Lower lobe of right lung (tissue), 2 donors: ENCODE measurements at regions not wholly inside any gene's neighbourhood (a gene's known extent, or its start where the extent isn't known, plus 50 kb on each side); places are given as distances from the start of the nearest gene placed in this dataset.

Experiments used
- ATAC-seq, 2 donors: fragments of 200-7000 bp; cut with Tn5 transposase; one replicate each; pipeline ENCODE4 v1.9.1; 2020 to 2022; ENCODE audit warnings: mild to moderate bottlenecking in 2 of 2, moderate library complexity in 2 of 2
- DNase-seq: peaks from one replicate; pipeline ENCODE4 v3.0.0-alpha.2; 2020
- H3K27ac ChIP-seq: fragments of 200-600 bp; one replicate; pipeline ENCODE4 v1.8.0; 2022
- H3K27me3 ChIP-seq: fragments of 200-600 bp; one replicate; pipeline ENCODE4 v1.8.0; 2022; ENCODE audit warnings: low read depth
- H3K36me3 ChIP-seq: fragments of 200-600 bp; one replicate; pipeline ENCODE4 v1.8.0; 2022; ENCODE audit warnings: mild to moderate bottlenecking
- H3K4me1 ChIP-seq: fragments of 200-600 bp; one replicate; pipeline ENCODE4 v1.8.0; 2022
- H3K4me3 ChIP-seq: fragments of 200-600 bp; one replicate; pipeline ENCODE4 v1.8.0; 2022; ENCODE audit warnings: mild to moderate bottlenecking
- H3K9me3 ChIP-seq: fragments of 200-600 bp; one replicate; pipeline ENCODE4 v1.8.0; 2022
- CTCF ChIP-seq: fragments of 200-600 bp; IDR thresholded peaks from one replicate; pipeline ENCODE4 v1.8.0; 2022; ENCODE audit warnings: antibody characterized with exemption, mild to moderate bottlenecking
- intact Hi-C: fragments of 100-400 bp; cut with DNase I; formaldehyde crosslinking; loops from one replicate; pipeline ENCODE4 v1.11.0; 2022
- donor health status: DM: no; HTN: yes; CAD: no; lungs with severe emphysema.

- no peaks in the 10 kb centered on the region for H3K36me3 ChIP-seq
- TF ChIP-seq CTCF = no peak
- no peak overlapping the region for H3K27ac ChIP-seq
- ATAC-seq = no peak
- no peak for DNase-seq
- peaks cover 7% of the 10 kb centered on the region for H3K4me1 ChIP-seq
- no peaks in the 10 kb centered on the region for H3K9me3 ChIP-seq
- no peak overlapping the region for H3K4me3 ChIP-seq
- intact Hi-C loops = no loop called here
- H3K27me3 ChIP-seq = no peaks in the 10 kb centered on the region
These were observed 60.2 kb downstream of the CCDC71L start for GRCh38 chr7:106600569-106601373.

GRCh38 chr7:106599343-106599698, 61.6 kb downstream of the CCDC71L start:
- Histone ChIP-seq H3K27ac (no peak overlapping the region), H3K36me3 (no peaks in the 10 kb centered on the region), H3K9me3 (no peaks in the 10 kb centered on the region), H3K4me1 (peaks cover 7% of the 10 kb centered on the region), H3K4me3 (no peak overlapping the region), H3K27me3 (no peaks in the 10 kb centered on the region)
- DNase-seq (no peak), ATAC-seq (no peak)
- intact Hi-C loops = no loop called here
- no peak for TF ChIP-seq CTCF

GRCh38 chr7:106598663-106599342, 62.2 kb downstream of the CCDC71L start:
- H3K9me3 ChIP-seq = no peaks in the 10 kb centered on the region
- peak; percentile 97 for ATAC-seq
- peaks cover 7% of the 10 kb centered on the region for H3K4me1 ChIP-seq
- peak overlapping the region; percentile 39 for H3K4me3 ChIP-seq
- no peaks in the 10 kb centered on the region for H3K27me3 ChIP-seq
- no peaks in the 10 kb centered on the region for H3K36me3 ChIP-seq
- intact Hi-C loops = no loop called here
- TF ChIP-seq CTCF = no peak
- peak; percentile 73 for DNase-seq
- H3K27ac ChIP-seq = no peak overlapping the region

GRCh38 chr7:106597751-106598546, 63.0 kb downstream of the CCDC71L start:
- ATAC-seq (peak; percentile 41 to 45), DNase-seq (no peak)
- no peak for TF ChIP-seq CTCF
- H3K4me3 ChIP-seq = peak overlapping the region; percentile 39
- H3K4me1 ChIP-seq = peaks cover 7% of the 10 kb centered on the region
- no peak overlapping the region for H3K27ac ChIP-seq
- H3K36me3 ChIP-seq = no peaks in the 10 kb centered on the region
- no peaks in the 10 kb centered on the region for H3K27me3 ChIP-seq
- intact Hi-C loops = no loop called here
- H3K9me3 ChIP-seq = no peaks in the 10 kb centered on the region

GRCh38 chr7:106597014-106597413, 63.9 kb downstream of the CCDC71L start:
- H3K27me3 ChIP-seq = no peaks in the 10 kb centered on the region
- H3K27ac ChIP-seq = no peak overlapping the region
- no peak overlapping the region for H3K4me3 ChIP-seq
- no peaks in the 10 kb centered on the region for H3K36me3 ChIP-seq
- intact Hi-C loops = no loop called here
- ATAC-seq = no peak
- DNase-seq = no peak
- TF ChIP-seq CTCF = no peak
- peaks cover 7% of the 10 kb centered on the region for H3K4me1 ChIP-seq
- no peaks in the 10 kb centered on the region for H3K9me3 ChIP-seq
